ENCODE measurements at regions not wholly inside any gene's neighbourhood (a gene's known extent, or its start where the extent isn't known, plus 50 kb on each side); places are given as distances from the start of the nearest gene placed in this dataset.

GRCh38 chr1:4500441-4500840 is 154.0 kb upstream of the AJAP1 start:
- TF ChIP-seq TEAD4 (IDR thresholded peaks at IDR 0.05) (no peak), USF1 (IDR thresholded peaks at IDR 0.05) (no peak), YY1 (IDR thresholded peaks at IDR 0.05; ENCODE audit: low read depth) (no peak), CEBPB (IDR thresholded peaks at IDR 0.05) (no peak), RAD21 (IDR thresholded peaks at IDR 0.05; ENCODE audit: low read depth) (no peak), TAF1 (IDR thresholded peaks at IDR 0.05; ENCODE audit: low read depth) (no peak), EGR1 (IDR thresholded peaks at IDR 0.05) (no peak), ZBTB7A (IDR thresholded peaks at IDR 0.05; ENCODE audit: low read depth) (no peak)

GRCh38 chr1:4506591-4506990 is 147.8 kb upstream of the AJAP1 start:
- no peak for TF ChIP-seq EGR1 (IDR thresholded peaks at IDR 0.05)
- TF ChIP-seq EP300 (IDR thresholded peaks at IDR 0.05; ENCODE audit: borderline replicate concordance), result no peak
- no peak for TF ChIP-seq REST (IDR thresholded peaks at IDR 0.05; ENCODE audit: low read depth)
- TF ChIP-seq USF1 (IDR thresholded peaks at IDR 0.05), result no peak
- no peak for TF ChIP-seq YY1 (IDR thresholded peaks at IDR 0.05; ENCODE audit: low read depth)
- no peak for TF ChIP-seq RAD21 (IDR thresholded peaks at IDR 0.05; ENCODE audit: low read depth)
- 0 out of 2 replicates have a peak, but pooled peaks have one; percentile 9 for TF ChIP-seq CEBPB (IDR thresholded peaks at IDR 0.05)
- TF ChIP-seq FOXM1 (IDR thresholded peaks at IDR 0.05; ENCODE audit: borderline replicate concordance, low read depth), result no peak

- no peak for TF ChIP-seq ZBTB7A (IDR thresholded peaks at IDR 0.05; ENCODE audit: low read depth)
- no peak for TF ChIP-seq REST (IDR thresholded peaks at IDR 0.05; ENCODE audit: low read depth)
- TF ChIP-seq RAD21 (IDR thresholded peaks at IDR 0.05; ENCODE audit: low read depth), result no peak
- TF ChIP-seq USF1 (IDR thresholded peaks at IDR 0.05), result no peak
These were observed 145.2 kb upstream of the AJAP1 start for GRCh38 chr1:4509206-4509605.

- no peak for TF ChIP-seq FOXM1 (IDR thresholded peaks at IDR 0.05; ENCODE audit: borderline replicate concordance, low read depth)
- TF ChIP-seq MAX (IDR thresholded peaks at IDR 0.05), result no peak
- TF ChIP-seq EP300 (IDR thresholded peaks at IDR 0.05; ENCODE audit: borderline replicate concordance), result no peak
- TF ChIP-seq CEBPB (IDR thresholded peaks at IDR 0.05), result no peak
- no peak for TF ChIP-seq TCF12 (IDR thresholded peaks at IDR 0.05; ENCODE audit: low read depth)
- TF ChIP-seq NFIC (IDR thresholded peaks at IDR 0.05), result no peak
- TF ChIP-seq RAD21 (IDR thresholded peaks at IDR 0.05; ENCODE audit: low read depth), result no peak
These were observed 144.1 kb upstream of the AJAP1 start for GRCh38 chr1:4510276-4510691.

- no peak for TF ChIP-seq USF1 (IDR thresholded peaks at IDR 0.05)
- no peak for TF ChIP-seq REST (IDR thresholded peaks at IDR 0.05; ENCODE audit: low read depth)
- TF ChIP-seq RAD21 (IDR thresholded peaks at IDR 0.05; ENCODE audit: low read depth), result no peak
- no peak for TF ChIP-seq TEAD4 (IDR thresholded peaks at IDR 0.05)
- TF ChIP-seq CEBPB (IDR thresholded peaks at IDR 0.05), result no peak
- no peak for TF ChIP-seq NFIC (IDR thresholded peaks at IDR 0.05)
- no peak for TF ChIP-seq YY1 (IDR thresholded peaks at IDR 0.05; ENCODE audit: low read depth)
- TF ChIP-seq FOXM1 (IDR thresholded peaks at IDR 0.05; ENCODE audit: borderline replicate concordance, low read depth), result no peak
- TF ChIP-seq MAX (IDR thresholded peaks at IDR 0.05), result no peak
- TF ChIP-seq EP300 (IDR thresholded peaks at IDR 0.05; ENCODE audit: borderline replicate concordance), result no peak
- TF ChIP-seq EGR1 (IDR thresholded peaks at IDR 0.05), result no peak
- no peak for TF ChIP-seq CREB1 (IDR thresholded peaks at IDR 0.05; ENCODE audit: low read depth)
- no peak for TF ChIP-seq TCF12 (IDR thresholded peaks at IDR 0.05; ENCODE audit: low read depth)
- TF ChIP-seq ZBTB7A (IDR thresholded peaks at IDR 0.05; ENCODE audit: low read depth), result no peak
- no peak for TF ChIP-seq TAF1 (IDR thresholded peaks at IDR 0.05; ENCODE audit: low read depth)
These were observed 143.0 kb upstream of the AJAP1 start for GRCh38 chr1:4511374-4511773.

Measured in Ishikawa (cell line).